ENCODE measurements at regions not wholly inside any gene's neighbourhood (a gene's known extent, or its start where the extent isn't known, plus 50 kb on each side); places are given as distances from the start of the nearest gene placed in this dataset.

DNA sequence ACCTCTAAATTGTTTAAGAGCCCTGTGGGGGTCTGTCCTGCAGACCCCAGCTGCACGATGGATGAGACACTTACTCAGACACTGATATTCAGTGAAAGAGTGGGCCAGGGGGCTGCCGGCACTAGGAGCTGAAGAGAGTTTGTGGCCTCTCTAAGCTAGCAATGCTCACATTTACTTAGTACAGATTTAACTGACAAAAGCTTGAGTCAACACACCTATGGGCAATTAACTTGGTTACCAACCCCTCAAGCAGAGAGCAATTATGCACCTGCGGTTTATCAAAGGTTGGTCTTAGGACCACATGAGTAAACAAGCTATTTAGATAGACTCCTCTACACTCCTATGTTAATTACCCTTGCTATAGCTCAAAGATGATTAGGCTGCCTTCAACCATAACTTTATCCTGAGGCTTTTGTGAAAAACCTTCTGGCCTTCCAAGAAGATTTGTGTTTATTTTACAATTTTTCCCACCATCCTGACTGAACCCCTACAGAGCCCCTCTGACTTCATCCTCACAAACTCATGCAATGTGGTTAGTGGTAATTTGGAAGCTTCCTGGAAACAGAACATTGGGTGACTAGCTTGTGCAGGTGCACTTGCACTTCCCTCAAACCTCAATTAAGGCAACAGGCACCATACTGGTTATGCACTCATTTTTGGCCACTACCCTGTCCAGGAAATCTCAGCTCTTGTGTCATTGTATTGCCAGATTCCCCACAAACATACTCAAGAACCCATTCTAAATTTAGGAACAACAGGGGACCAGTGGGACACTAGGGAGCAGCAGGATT lies 234.4 kb upstream of the ITM2A start:
- no peaks in the 10 kb centered on the region for H3K4me1 ChIP-seq (ENCODE audit: control insufficient read depth in 2 of 2, insufficient read depth in 2 of 2, low read length in 2 of 2)
- Mint-ChIP-seq H3K27me3 (peaks cover 0 to 10% (median 4%) of the 10 kb centered on the region in 5 donors), H3K36me3 (no peaks in the 10 kb centered on the region), H3K9me3 (peaks cover 0 to 3% (median 0%) of the 10 kb centered on the region in 11 donors), H3K27ac (no peak overlapping the region), H3K4me3 (no peak overlapping the region), H3K4me1 (no peaks in the 10 kb centered on the region)
- intact Hi-C loops (cut with micrococcal nuclease), result no loop called here
- CTCF ChIA-PET, result no interaction called here
- H3K27ac ChIP-seq (ENCODE audit: low read depth, low read length), result no peak overlapping the region
- no peak for DNase-seq
- no peaks in the 10 kb centered on the region for H3K9me3 ChIP-seq (ENCODE audit: control insufficient read depth in 2 of 3, low read length in 3 of 3)
- POLR2A ChIA-PET, result no interaction called here
- no peaks in the 10 kb centered on the region for H3K27me3 ChIP-seq (ENCODE audit: control insufficient read depth in 2 of 2, insufficient read depth in 2 of 2, low read length in 2 of 2)
- no peak overlapping the region for H3K4me3 ChIP-seq (ENCODE audit: low read length)
- no peak for ATAC-seq
- H3K36me3 ChIP-seq (ENCODE audit: control insufficient read depth in 2 of 3, insufficient read depth in 3 of 3, low read length in 3 of 3), result no peaks in the 10 kb centered on the region

DNA sequence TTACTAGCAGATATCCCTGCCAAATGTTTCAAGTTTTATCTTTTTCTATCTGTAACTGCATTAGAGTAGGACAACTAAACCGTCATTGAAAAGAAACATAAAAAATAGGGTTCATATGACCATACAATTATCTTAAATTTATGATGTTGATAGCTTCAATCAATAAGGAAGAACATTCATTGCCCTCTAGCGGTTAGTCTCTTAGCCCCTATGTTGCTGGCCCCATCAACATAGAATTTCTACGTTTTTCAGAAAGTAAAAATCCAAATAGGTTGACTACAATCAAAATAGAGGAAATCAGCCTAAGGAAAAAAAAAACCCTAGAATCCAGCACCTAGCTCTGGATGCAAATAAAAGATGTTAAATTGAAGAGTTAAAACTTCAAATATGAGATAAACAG lies 225.1 kb upstream of the ITM2A start:
- H3K4me3 ChIP-seq (ENCODE audit: low read length), result no peak overlapping the region
- ATAC-seq (no peak), DNase-seq (no peak)
- Mint-ChIP-seq H3K36me3 (no peaks in the 10 kb centered on the region), H3K4me1 (no peaks in the 10 kb centered on the region), H3K9me3 (peaks cover 0 to 2% (median 0%) of the 10 kb centered on the region in 11 donors), H3K27ac (no peak overlapping the region), H3K27me3 (peaks cover 0 to 14% (median 12%) of the 10 kb centered on the region in 5 donors), H3K4me3 (no peak overlapping the region)
- ChIA-PET POLR2A (no interaction called here), CTCF (no interaction called here)
- no peaks in the 10 kb centered on the region for H3K36me3 ChIP-seq (ENCODE audit: control insufficient read depth in 2 of 3, insufficient read depth in 3 of 3, low read length in 3 of 3)
- intact Hi-C loops (cut with micrococcal nuclease), result no loop called here
- no peaks in the 10 kb centered on the region for H3K4me1 ChIP-seq (ENCODE audit: control insufficient read depth in 2 of 2, insufficient read depth in 2 of 2, low read length in 2 of 2)
- no peaks in the 10 kb centered on the region for H3K9me3 ChIP-seq (ENCODE audit: control insufficient read depth in 2 of 3, low read length in 3 of 3)
- no peak overlapping the region for H3K27ac ChIP-seq (ENCODE audit: low read depth, low read length)
- no peaks in the 10 kb centered on the region for H3K27me3 ChIP-seq (ENCODE audit: control insufficient read depth in 2 of 2, insufficient read depth in 2 of 2, low read length in 2 of 2)

DNA sequence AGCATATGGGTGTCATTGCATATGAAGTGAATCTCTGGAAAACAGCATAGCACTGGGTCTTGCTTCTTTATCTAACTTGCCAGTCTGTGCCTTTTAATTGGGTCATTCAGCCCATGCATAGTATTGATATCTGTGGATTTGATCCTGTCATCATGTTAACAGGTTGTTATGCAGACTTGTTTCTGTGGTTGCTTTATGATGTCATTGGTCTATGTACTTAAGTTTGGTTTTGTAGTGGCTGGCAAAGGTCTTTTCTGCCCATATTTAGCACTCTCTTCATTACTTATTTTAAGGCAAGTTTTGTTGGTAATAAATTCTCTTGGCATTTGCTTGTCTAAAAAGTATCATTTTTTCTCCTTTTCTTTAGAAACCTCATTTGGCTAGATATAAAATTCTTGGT lies 221.1 kb upstream of the ITM2A start:
- peaks cover 0 to 23% (median 12%) of the 10 kb centered on the region in 5 donors for H3K27me3 Mint-ChIP-seq
- intact Hi-C loops (cut with micrococcal nuclease), result no loop called here

DNA sequence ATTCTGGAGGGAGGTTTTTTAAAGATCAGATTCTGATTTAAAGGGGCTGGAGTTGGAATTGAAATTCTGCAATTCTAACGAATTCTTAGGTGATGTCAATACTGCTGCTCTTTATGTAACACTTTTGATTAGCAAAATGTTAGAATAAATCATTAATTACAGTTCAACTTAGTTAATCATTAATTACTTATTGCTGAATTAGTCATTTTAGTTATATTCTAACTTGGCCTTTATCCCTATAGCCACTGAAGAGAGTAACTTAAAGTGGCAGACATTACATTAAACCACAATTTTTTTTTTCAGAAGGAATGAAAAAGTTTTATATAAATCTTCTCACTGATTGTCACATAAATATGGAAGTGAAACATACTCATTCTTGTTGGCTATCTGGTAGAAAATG lies 206.6 kb upstream of the ITM2A start:
- CTCF ChIA-PET, result no interaction called here

More for the DNA sequence above, 221.1 kb upstream of the ITM2A start:
- no peak for DNase-seq
- Histone ChIP-seq H3K9me3 (ENCODE audit: control insufficient read depth in 2 of 3, low read length in 3 of 3) (no peaks in the 10 kb centered on the region), H3K4me1 (ENCODE audit: control insufficient read depth in 2 of 2, insufficient read depth in 2 of 2, low read length in 2 of 2) (no peaks in the 10 kb centered on the region), H3K36me3 (ENCODE audit: control insufficient read depth in 2 of 3, insufficient read depth in 3 of 3, low read length in 3 of 3) (no peaks in the 10 kb centered on the region), H3K4me3 (ENCODE audit: low read length) (no peak overlapping the region), H3K27me3 (ENCODE audit: control insufficient read depth in 2 of 2, insufficient read depth in 2 of 2, low read length in 2 of 2) (no peaks in the 10 kb centered on the region), H3K27ac (ENCODE audit: low read depth, low read length) (no peak overlapping the region)
- Mint-ChIP-seq H3K4me3 (no peak overlapping the region), H3K9me3 (peaks cover 0 to 2% (median 0%) of the 10 kb centered on the region in 11 donors), H3K4me1 (no peaks in the 10 kb centered on the region), H3K36me3 (no peaks in the 10 kb centered on the region), H3K27ac (no peak overlapping the region)
- ChIA-PET CTCF (no interaction called here), POLR2A (no interaction called here)
- no peak for ATAC-seq

DNA sequence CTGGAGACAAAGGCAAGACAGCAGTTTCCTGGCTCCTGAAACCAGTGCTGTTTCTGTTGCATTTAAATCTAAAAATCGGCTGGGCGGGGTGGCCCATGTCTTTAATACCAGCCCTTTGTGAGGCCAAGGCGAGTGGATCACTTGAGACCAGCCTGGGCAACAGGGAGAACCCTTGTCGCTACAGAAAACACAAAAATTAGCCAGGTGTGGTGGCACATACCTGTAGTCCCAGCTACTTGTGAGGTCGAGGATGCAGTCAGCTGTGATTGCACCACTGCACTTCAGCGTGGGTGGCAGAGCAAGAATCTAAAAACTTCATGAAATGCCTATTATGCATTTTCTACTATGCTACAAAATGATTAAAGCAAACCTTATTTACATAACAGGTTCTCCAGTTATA lies 205.4 kb upstream of the ITM2A start:
- ChIA-PET CTCF (no interaction called here), POLR2A (no interaction called here)
- intact Hi-C loops (cut with micrococcal nuclease), result no loop called here
- no peak overlapping the region for H3K4me3 Mint-ChIP-seq
- ATAC-seq (no peak), DNase-seq (no peak)
- Histone ChIP-seq H3K9me3 (ENCODE audit: control insufficient read depth in 2 of 3, low read length in 3 of 3) (peaks cover 0 to 4% (median 0%) of the 10 kb centered on the region in 3 experiments), H3K36me3 (ENCODE audit: control insufficient read depth in 2 of 3, insufficient read depth in 3 of 3, low read length in 3 of 3) (no peaks in the 10 kb centered on the region), H3K27me3 (ENCODE audit: control insufficient read depth in 2 of 2, insufficient read depth in 2 of 2, low read length in 2 of 2) (no peaks in the 10 kb centered on the region), H3K4me1 (ENCODE audit: control insufficient read depth in 2 of 2, insufficient read depth in 2 of 2, low read length in 2 of 2) (no peaks in the 10 kb centered on the region), H3K4me3 (ENCODE audit: low read length) (no peak overlapping the region), H3K27ac (ENCODE audit: low read depth, low read length) (no peak overlapping the region)
- peaks cover 0 to 21% (median 7%) of the 10 kb centered on the region in 11 donors for H3K9me3 Mint-ChIP-seq
- no peak overlapping the region for H3K27ac Mint-ChIP-seq
- no peaks in the 10 kb centered on the region for H3K4me1 Mint-ChIP-seq
- H3K36me3 Mint-ChIP-seq, result peaks cover 0 to 4% (median 0%) of the 10 kb centered on the region in 5 donors
- H3K27me3 Mint-ChIP-seq, result peaks cover 0 to 12% (median 5%) of the 10 kb centered on the region in 5 donors

More for the DNA sequence above, 206.6 kb upstream of the ITM2A start:
- POLR2A ChIA-PET, result no interaction called here
- no peak overlapping the region for H3K27ac ChIP-seq (ENCODE audit: low read depth, low read length)
- ATAC-seq (no peak), DNase-seq (no peak)
- Mint-ChIP-seq H3K27me3 (peaks cover 0 to 4% (median 2%) of the 10 kb centered on the region in 5 donors), H3K27ac (no peak overlapping the region), H3K9me3 (peaks cover 0 to 10% (median 5%) of the 10 kb centered on the region in 11 donors), H3K36me3 (peaks cover 0 to 4% (median 0%) of the 10 kb centered on the region in 5 donors), H3K4me1 (no peaks in the 10 kb centered on the region), H3K4me3 (no peak overlapping the region)
- peaks cover 0 to 4% (median 0%) of the 10 kb centered on the region in 3 experiments for H3K9me3 ChIP-seq (ENCODE audit: control insufficient read depth in 2 of 3, low read length in 3 of 3)
- no peaks in the 10 kb centered on the region for H3K4me1 ChIP-seq (ENCODE audit: control insufficient read depth in 2 of 2, insufficient read depth in 2 of 2, low read length in 2 of 2)
- no peak overlapping the region for H3K4me3 ChIP-seq (ENCODE audit: low read length)
- no peaks in the 10 kb centered on the region for H3K27me3 ChIP-seq (ENCODE audit: control insufficient read depth in 2 of 2, insufficient read depth in 2 of 2, low read length in 2 of 2)
- intact Hi-C loops (cut with micrococcal nuclease), result no loop called here
- H3K36me3 ChIP-seq (ENCODE audit: control insufficient read depth in 2 of 3, insufficient read depth in 3 of 3, low read length in 3 of 3), result no peaks in the 10 kb centered on the region

DNA sequence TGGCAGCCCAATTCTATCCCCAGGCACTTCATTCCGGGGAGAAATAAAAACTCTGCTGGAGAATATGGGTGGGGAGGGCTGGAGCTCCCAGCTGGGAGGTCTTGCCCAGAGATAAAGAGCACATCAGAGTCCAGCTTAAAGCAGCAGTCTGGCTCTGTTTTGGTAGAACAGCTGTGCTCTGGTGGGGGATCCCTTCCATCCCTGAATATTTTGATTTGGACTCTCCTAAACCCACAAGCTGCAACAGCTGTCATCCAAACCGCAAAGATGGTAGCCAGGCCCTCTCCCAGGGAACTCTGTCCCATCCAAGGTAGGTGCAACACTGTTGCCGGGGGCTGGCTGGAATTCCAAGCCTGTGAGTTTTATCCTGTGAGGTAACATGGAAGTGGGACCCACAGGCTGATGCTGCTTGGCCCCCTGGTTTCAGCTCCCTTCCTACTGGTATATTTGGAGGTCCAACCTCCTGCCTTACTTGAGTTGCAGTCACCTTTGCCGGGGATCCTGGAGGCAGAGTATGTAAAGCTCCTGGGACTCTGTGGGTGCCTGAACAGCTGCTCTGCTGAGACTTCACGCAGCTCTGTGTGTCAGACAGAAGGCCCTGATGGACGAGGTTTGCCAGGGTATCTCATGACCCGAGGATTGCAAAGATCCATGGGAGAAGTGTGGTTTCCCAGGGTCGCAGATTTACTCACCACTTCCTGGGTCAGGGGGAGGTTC lies 203.5 kb upstream of the ITM2A start:
- H3K4me1 Mint-ChIP-seq, result no peaks in the 10 kb centered on the region
- intact Hi-C loops (cut with micrococcal nuclease), result no loop called here
- H3K36me3 Mint-ChIP-seq, result peaks cover 0 to 4% (median 0%) of the 10 kb centered on the region in 5 donors
- H3K27me3 ChIP-seq (ENCODE audit: control insufficient read depth in 2 of 2, insufficient read depth in 2 of 2, low read length in 2 of 2), result no peaks in the 10 kb centered on the region
- no peak for ATAC-seq
- H3K4me1 ChIP-seq (ENCODE audit: control insufficient read depth in 2 of 2, insufficient read depth in 2 of 2, low read length in 2 of 2), result no peaks in the 10 kb centered on the region
- H3K9me3 Mint-ChIP-seq, result peaks cover 2 to 26% (median 8%) of the 10 kb centered on the region in 11 donors
- ChIA-PET CTCF (no interaction called here), POLR2A (no interaction called here)
- no peak overlapping the region for H3K4me3 ChIP-seq (ENCODE audit: low read length)
- no peaks in the 10 kb centered on the region for H3K36me3 ChIP-seq (ENCODE audit: control insufficient read depth in 2 of 3, insufficient read depth in 3 of 3, low read length in 3 of 3)
- no peak overlapping the region for H3K27ac ChIP-seq (ENCODE audit: low read depth, low read length)
- no peak overlapping the region for H3K4me3 Mint-ChIP-seq
- no peak overlapping the region for H3K27ac Mint-ChIP-seq
- H3K27me3 Mint-ChIP-seq, result peaks cover 0 to 16% (median 5%) of the 10 kb centered on the region in 5 donors
- no peak for DNase-seq
- peaks cover 0 to 4% (median 0%) of the 10 kb centered on the region in 3 experiments for H3K9me3 ChIP-seq (ENCODE audit: control insufficient read depth in 2 of 3, low read length in 3 of 3)

All from naive thymus-derived CD4-positive, alpha-beta T cell (primary cell).